ENCODE measurements at regions not wholly inside any gene's neighbourhood (a gene's known extent, or its start where the extent isn't known, plus 50 kb on each side); places are given as distances from the start of the nearest gene placed in this dataset.

DNA sequence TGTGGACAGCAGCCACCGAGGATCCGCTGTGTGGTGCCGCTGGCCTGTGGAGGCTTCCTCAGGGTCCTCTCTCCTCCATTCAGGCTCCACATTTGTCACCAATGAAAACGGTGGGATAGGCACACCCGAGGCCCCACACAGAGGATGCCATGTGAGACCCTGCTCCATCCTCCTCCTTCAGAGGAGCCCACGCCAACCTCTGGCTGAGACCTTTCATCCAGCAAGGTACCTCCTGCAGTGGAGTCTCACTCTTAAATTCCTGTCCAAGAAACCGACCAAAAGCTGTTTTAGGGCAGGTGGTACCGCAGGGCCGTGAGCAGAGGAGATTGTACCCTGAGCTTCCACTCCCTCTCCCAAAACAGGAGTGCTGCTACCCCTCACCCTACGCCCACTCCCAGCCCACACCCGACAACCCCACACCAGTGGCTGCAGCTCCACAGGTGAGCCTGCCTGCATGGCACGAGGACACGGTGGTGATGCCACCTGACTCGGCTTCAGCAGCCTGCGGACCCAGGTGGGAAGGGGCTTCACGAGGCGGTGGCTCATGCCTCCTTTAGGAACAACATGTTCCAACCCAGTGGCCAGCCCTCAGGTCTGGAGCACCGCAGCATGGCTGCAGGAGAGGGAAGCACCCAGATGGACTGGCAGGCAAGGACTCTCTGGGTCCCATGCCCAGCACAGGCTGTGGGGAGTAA, 237.6 kb upstream of the AFDN start:
- no peaks in the 10 kb centered on the region for H3K4me1 ChIP-seq (ENCODE audit: control insufficient read depth in 2 of 2, insufficient read depth in 2 of 2, low read length in 2 of 2)
- H3K9me3 ChIP-seq (ENCODE audit: control insufficient read depth in 2 of 2, low read length in 2 of 2): no peaks in the 10 kb centered on the region
- no peaks in the 10 kb centered on the region for H3K36me3 ChIP-seq (ENCODE audit: control insufficient read depth in 2 of 2, insufficient read depth in 2 of 2, low read length in 2 of 2)
- no peaks in the 10 kb centered on the region for H3K27me3 ChIP-seq (ENCODE audit: control insufficient read depth in 2 of 2, insufficient read depth in 2 of 2, low read length in 2 of 2)
- H3K4me3 ChIP-seq (ENCODE audit: low read length in 2 of 2): no peak overlapping the region
- H3K27ac ChIP-seq (ENCODE audit: low read depth in 2 of 2, low read length in 2 of 2): no peak overlapping the region
- H3K9ac ChIP-seq (ENCODE audit: low read depth in 1 of 2, low read length in 2 of 2): no peak overlapping the region

DNA sequence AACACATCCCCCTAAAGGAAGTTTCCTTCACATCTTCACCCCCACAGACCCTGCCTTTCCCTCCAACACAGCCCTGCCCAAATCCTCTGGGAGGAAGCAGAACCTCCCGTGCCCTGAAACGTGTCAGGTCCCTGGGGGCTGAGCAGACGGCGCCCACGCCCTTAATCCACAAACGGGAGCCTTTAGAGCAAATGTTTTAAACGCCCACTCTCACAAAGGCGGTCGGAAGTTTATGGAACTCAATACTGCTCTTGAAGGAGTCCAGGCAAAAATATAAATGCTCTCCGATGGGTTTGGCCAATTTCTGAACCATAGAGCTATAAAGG, 237.1 kb upstream of the AFDN start:
- H3K9me3 ChIP-seq (ENCODE audit: control insufficient read depth in 2 of 2, low read length in 2 of 2): no peaks in the 10 kb centered on the region
- H3K27ac ChIP-seq (ENCODE audit: low read depth in 2 of 2, low read length in 2 of 2): no peak overlapping the region
- no peaks in the 10 kb centered on the region for H3K27me3 ChIP-seq (ENCODE audit: control insufficient read depth in 2 of 2, insufficient read depth in 2 of 2, low read length in 2 of 2)
- H3K9ac ChIP-seq (ENCODE audit: low read depth in 1 of 2, low read length in 2 of 2): no peak overlapping the region
- no peak overlapping the region for H3K4me3 ChIP-seq (ENCODE audit: low read length in 2 of 2)
- no peaks in the 10 kb centered on the region for H3K36me3 ChIP-seq (ENCODE audit: control insufficient read depth in 2 of 2, insufficient read depth in 2 of 2, low read length in 2 of 2)
- no peaks in the 10 kb centered on the region for H3K4me1 ChIP-seq (ENCODE audit: control insufficient read depth in 2 of 2, insufficient read depth in 2 of 2, low read length in 2 of 2)

DNA sequence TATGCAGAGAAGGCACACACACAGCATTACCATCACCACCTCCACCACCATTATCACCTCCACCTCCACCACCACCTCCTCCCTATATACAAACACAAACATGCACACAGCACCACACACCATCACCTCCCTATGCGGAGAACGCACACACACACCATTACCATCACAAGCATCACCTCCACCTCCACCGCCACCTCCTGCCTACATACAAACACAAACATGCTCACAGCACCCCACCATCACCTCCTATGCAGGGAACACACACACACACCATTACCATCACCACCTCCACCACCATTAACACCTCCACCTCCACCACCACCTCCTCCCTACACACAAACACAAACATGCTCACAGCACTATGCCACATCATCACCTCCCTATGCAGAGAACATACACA, 236.5 kb upstream of the AFDN start:
- Histone ChIP-seq H3K4me1 (ENCODE audit: control insufficient read depth in 2 of 2, insufficient read depth in 2 of 2, low read length in 2 of 2) (no peaks in the 10 kb centered on the region), H3K36me3 (ENCODE audit: control insufficient read depth in 2 of 2, insufficient read depth in 2 of 2, low read length in 2 of 2) (no peaks in the 10 kb centered on the region), H3K4me3 (ENCODE audit: low read length in 2 of 2) (no peak overlapping the region), H3K9ac (ENCODE audit: low read depth in 1 of 2, low read length in 2 of 2) (no peak overlapping the region), H3K27me3 (ENCODE audit: control insufficient read depth in 2 of 2, insufficient read depth in 2 of 2, low read length in 2 of 2) (no peaks in the 10 kb centered on the region), H3K9me3 (ENCODE audit: control insufficient read depth in 2 of 2, low read length in 2 of 2) (no peaks in the 10 kb centered on the region), H3K27ac (ENCODE audit: low read depth in 2 of 2, low read length in 2 of 2) (no peak overlapping the region)
